Smooth muscle cell (in vitro differentiated cells): ENCODE measurements at regions not wholly inside any gene's neighbourhood (a gene's known extent, or its start where the extent isn't known, plus 50 kb on each side); places are given as distances from the start of the nearest gene placed in this dataset.

Experiments used
- DNase-seq: peaks from one replicate; lab custom pipeline; 2025; ENCODE audit not compliant: unreplicated experiment; lab: John Stamatoyannopoulos, UW
- H2AFZ ChIP-seq: fragments of 200-600 bp; sonication (generic); 2 replicates; pipeline ENCODE4 v1.6.0; 2016; ENCODE audit warnings: antibody characterized with exemption, low read depth, mild to moderate bottlenecking
- H3F3A ChIP-seq: fragments of 200-600 bp; sonication (generic); 2 replicates; pipeline ENCODE4 v1.6.0; 2017; ENCODE audit warnings: antibody characterized with exemption, low read depth
- H3K27ac ChIP-seq: fragments of 200-600 bp; sonication (generic); 2 replicates; pipeline ENCODE4 v1.5.1; 2016; ENCODE audit warnings: low read depth, mild to moderate bottlenecking
- H3K27me3 ChIP-seq: fragments of 200-600 bp; sonication (generic); 2 replicates; pipeline ENCODE4 v1.6.1; 2016; ENCODE audit warnings: low read depth, mild to moderate bottlenecking
- H3K36me3 ChIP-seq: fragments of 200-600 bp; sonication (generic); 2 replicates; pipeline ENCODE4 v1.5.1; 2016; ENCODE audit warnings: low read depth
- H3K4me1 ChIP-seq: fragments of 200-600 bp; sonication (generic); 2 replicates; pipeline ENCODE4 v1.5.1; 2016; ENCODE audit warnings: low read depth
- H3K4me2 ChIP-seq: fragments of 200-600 bp; sonication (generic); 2 replicates; pipeline ENCODE4 v1.6.0; 2016; ENCODE audit warnings: mild to moderate bottlenecking
- H3K4me3 ChIP-seq: fragments of 200-600 bp; sonication (generic); 2 replicates; pipeline ENCODE4 v1.5.1; 2016; ENCODE audit warnings: mild to moderate bottlenecking
- H3K79me2 ChIP-seq: fragments of 200-600 bp; sonication (generic); 2 replicates; pipeline ENCODE4 v1.6.0; 2016; ENCODE audit warnings: low read depth, mild to moderate bottlenecking
- H3K9ac ChIP-seq: fragments of 200-600 bp; sonication (generic); 2 replicates; pipeline ENCODE4 v1.6.0; 2016; ENCODE audit warnings: low read depth
- H3K9me3 ChIP-seq: fragments of 200-600 bp; sonication (generic); replicated peaks from 2 replicates; pipeline ENCODE4 v1.5.1; 2016; ENCODE audit warnings: low read depth
- H4K20me1 ChIP-seq: fragments of 200-600 bp; sonication (generic); 2 replicates; pipeline ENCODE4 v1.6.0; 2016; ENCODE audit warnings: low read depth
- CTCF ChIP-seq: fragments of 200-600 bp; sonication (generic); IDR thresholded peaks from 2 replicates; pipeline ENCODE4 v1.5.1; 2017; ENCODE audit warnings: borderline replicate concordance, mild to moderate bottlenecking, antibody characterized with exemption; ENCODE audit not compliant: insufficient read depth, poor library complexity, severe bottlenecking
- WGBS: methylation state at CpG from one replicate; pipeline ENCODE4 v1.1.7; 2016; ENCODE audit warnings: low lambda C conversion rate; 5-methylcytosine and 5-hydroxymethylcytosine counted together

- Histone ChIP-seq H3K9me3 (no peaks in the 10 kb centered on the region), H2AFZ (no peak overlapping the region), H3K9ac (no peak overlapping the region), H4K20me1 (no peaks in the 10 kb centered on the region), H3K4me2 (no peak overlapping the region), H3K27me3 (no peaks in the 10 kb centered on the region), H3K4me3 (no peak overlapping the region), H3K4me1 (no peaks in the 10 kb centered on the region), H3K36me3 (no peaks in the 10 kb centered on the region), H3K79me2 (no peaks in the 10 kb centered on the region), H3F3A (peaks cover 6% of the 10 kb centered on the region), H3K27ac (no peak overlapping the region)
- no peak for TF ChIP-seq CTCF
- no peak for DNase-seq
- WGBS, result 100% methylated on average over 1 of the region's 1 CpG
Observed at GRCh38 chr5:72621576-72621975, 114.4 kb upstream of the ZNF366 start.

DNA sequence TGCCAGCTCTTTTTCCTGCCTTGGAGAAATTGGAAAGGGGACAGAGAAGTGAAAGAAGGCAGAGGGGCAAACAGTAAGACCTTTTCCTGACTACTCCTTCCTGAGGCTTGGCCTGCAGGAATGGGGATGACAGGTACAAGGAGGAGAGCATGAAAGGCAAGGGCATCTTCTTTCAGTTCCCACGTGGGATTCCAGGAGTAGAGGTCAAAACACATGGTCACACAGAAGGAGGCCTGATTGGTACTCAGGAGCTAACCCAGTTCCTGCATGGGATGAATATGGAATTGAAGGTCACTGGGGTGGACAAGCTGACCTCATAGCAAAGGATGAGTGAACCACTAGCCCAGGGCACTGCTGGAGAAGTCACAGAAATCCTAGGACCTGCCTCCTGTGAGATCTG, 112.5 kb upstream of the ZNF366 start:
- no peaks in the 10 kb centered on the region for H3K9me3 ChIP-seq

GRCh38 chr5:72619251-72619650, 112.0 kb upstream of the ZNF366 start:
- no peak overlapping the region for H2AFZ ChIP-seq
- 87% methylated on average over 2 of the region's 2 CpGs for WGBS
- peaks cover 3% of the 10 kb centered on the region for H3F3A ChIP-seq
- H3K9me3 ChIP-seq, result no peaks in the 10 kb centered on the region
- no peaks in the 10 kb centered on the region for H3K4me1 ChIP-seq
- H4K20me1 ChIP-seq, result no peaks in the 10 kb centered on the region
- no peak overlapping the region for H3K9ac ChIP-seq
- H3K4me2 ChIP-seq, result no peak overlapping the region
- no peak for DNase-seq
- no peak for TF ChIP-seq CTCF
- H3K27ac ChIP-seq, result no peak overlapping the region
- no peak overlapping the region for H3K4me3 ChIP-seq
- H3K79me2 ChIP-seq, result no peaks in the 10 kb centered on the region
- H3K36me3 ChIP-seq, result no peaks in the 10 kb centered on the region
- H3K27me3 ChIP-seq, result no peaks in the 10 kb centered on the region

More for the DNA sequence above, 112.5 kb upstream of the ZNF366 start:
- Histone ChIP-seq H4K20me1 (no peaks in the 10 kb centered on the region), H3K36me3 (no peaks in the 10 kb centered on the region), H3K4me2 (no peak overlapping the region), H3F3A (peaks cover 3% of the 10 kb centered on the region), H3K27ac (no peak overlapping the region), H3K4me3 (no peak overlapping the region), H3K27me3 (no peaks in the 10 kb centered on the region), H3K9ac (no peak overlapping the region), H2AFZ (no peak overlapping the region), H3K4me1 (no peaks in the 10 kb centered on the region), H3K79me2 (no peaks in the 10 kb centered on the region)
- no peak for DNase-seq
- WGBS, result 83% methylated on average over 1 of the region's 1 CpG
- TF ChIP-seq CTCF, result no peak

GRCh38 chr5:72618708-72619107, 111.5 kb upstream of the ZNF366 start:
- Histone ChIP-seq H3K36me3 (no peaks in the 10 kb centered on the region), H3K79me2 (no peaks in the 10 kb centered on the region), H4K20me1 (no peaks in the 10 kb centered on the region), H3K9ac (no peak overlapping the region), H2AFZ (no peak overlapping the region), H3K4me1 (no peaks in the 10 kb centered on the region), H3K4me3 (no peak overlapping the region), H3K27me3 (no peaks in the 10 kb centered on the region), H3K4me2 (no peak overlapping the region), H3K27ac (no peak overlapping the region), H3K9me3 (no peaks in the 10 kb centered on the region), H3F3A (peaks cover 3% of the 10 kb centered on the region)
- no peak for TF ChIP-seq CTCF
- WGBS, result 94% methylated on average over 4 of the region's 4 CpGs
- no peak for DNase-seq
